ENCODE measurements at regions not wholly inside any gene's neighbourhood (a gene's known extent, or its start where the extent isn't known, plus 50 kb on each side); places are given as distances from the start of the nearest gene placed in this dataset.

DNA sequence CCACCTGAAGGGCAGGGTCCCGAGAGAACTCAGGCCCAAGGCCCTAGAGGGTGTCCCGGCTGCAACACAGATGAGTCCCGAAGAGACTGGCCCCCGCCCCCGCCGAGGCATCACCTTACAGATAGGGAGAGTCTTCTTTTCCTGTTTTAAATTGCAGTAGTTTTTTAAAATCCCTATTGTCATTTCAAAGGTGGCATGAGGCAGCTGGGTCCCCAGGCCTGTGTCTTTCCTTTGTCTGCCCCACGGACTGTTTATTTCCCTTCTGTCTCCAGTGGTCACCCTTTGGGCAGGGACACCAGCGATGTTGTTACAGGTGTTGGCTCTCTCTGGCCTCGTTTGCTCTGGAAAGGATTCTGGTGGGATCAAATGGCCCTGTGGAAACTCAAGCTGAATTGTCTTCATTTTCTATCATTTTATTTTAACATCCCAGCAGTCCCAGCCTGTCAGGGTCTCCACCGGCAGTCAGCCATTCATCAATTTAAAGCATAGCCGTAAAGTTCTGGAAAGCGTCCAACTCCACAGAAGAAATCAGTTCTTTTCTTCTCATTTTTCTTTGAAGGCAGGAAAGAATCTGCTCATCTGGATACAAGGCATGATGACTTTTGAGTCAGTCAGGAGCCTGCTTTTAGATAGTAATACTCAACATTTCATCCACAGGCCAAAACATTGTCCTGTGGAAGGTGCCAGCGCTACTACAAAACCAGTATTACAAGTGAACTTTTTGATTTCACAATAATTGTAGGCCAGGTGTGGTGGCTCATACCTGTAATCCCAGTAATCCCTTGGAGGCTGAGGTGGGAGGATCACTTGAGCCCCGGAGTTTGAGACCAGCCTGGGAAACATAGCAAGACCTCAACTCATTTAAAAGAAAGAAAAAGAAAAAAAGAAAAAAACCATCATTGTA is 96.2 kb downstream of the HES1 start:
- H3K27ac ChIP-seq (ENCODE audit: poor library complexity, severe bottlenecking), result no peak overlapping the region
- DNase-seq (ENCODE audit: low spot score), result no peak
- H3K4me1 ChIP-seq (ENCODE audit: insufficient read depth, poor library complexity, severe bottlenecking), result peaks cover 4% of the 10 kb centered on the region
- TF ChIP-seq, protein P1, sequence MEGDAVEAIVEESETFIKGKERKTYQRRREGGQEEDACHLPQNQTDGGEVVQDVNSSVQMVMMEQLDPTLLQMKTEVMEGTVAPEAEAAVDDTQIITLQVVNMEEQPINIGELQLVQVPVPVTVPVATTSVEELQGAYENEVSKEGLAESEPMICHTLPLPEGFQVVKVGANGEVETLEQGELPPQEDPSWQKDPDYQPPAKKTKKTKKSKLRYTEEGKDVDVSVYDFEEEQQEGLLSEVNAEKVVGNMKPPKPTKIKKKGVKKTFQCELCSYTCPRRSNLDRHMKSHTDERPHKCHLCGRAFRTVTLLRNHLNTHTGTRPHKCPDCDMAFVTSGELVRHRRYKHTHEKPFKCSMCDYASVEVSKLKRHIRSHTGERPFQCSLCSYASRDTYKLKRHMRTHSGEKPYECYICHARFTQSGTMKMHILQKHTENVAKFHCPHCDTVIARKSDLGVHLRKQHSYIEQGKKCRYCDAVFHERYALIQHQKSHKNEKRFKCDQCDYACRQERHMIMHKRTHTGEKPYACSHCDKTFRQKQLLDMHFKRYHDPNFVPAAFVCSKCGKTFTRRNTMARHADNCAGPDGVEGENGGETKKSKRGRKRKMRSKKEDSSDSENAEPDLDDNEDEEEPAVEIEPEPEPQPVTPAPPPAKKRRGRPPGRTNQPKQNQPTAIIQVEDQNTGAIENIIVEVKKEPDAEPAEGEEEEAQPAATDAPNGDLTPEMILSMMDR (IDR thresholded peaks at IDR 0.05; ENCODE audit: poor library complexity, severe bottlenecking), result no peak
- ATAC-seq (ENCODE audit: low read depth), result peak; percentile 27; the same call in 1 of the 3 replicates
- H3K36me3 ChIP-seq (ENCODE audit: low read depth), result no peaks in the 10 kb centered on the region
- no peaks in the 10 kb centered on the region for H3K9me3 ChIP-seq (ENCODE audit: severe bottlenecking)
- no peak overlapping the region for H3K4me3 ChIP-seq (ENCODE audit: severe bottlenecking)
- no peaks in the 10 kb centered on the region for H3K27me3 ChIP-seq (ENCODE audit: insufficient read depth, poor library complexity, severe bottlenecking)

DNA sequence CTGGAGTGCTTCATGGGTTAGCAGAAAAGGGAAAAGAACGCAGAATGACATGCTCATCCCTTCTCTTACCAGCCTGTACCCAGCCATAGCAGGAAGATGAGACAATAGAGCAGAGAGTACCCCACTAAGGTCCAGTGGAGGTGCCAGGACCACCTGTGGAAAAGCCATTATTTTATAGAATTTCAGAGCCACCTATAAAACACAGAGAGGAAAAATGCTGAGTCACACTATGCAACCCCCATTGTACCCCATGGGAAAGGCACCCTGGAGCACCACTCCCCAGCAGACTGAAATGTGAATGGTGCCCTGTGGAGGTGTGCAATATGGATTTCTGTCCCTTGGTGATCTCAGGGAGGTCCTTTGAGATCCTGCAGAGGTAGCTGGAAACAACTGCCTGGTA is 97.2 kb downstream of the HES1 start:
- DNase-seq (ENCODE audit: low spot score), result no peak
- Histone ChIP-seq H3K27ac (ENCODE audit: poor library complexity, severe bottlenecking) (no peak overlapping the region), H3K27me3 (ENCODE audit: insufficient read depth, poor library complexity, severe bottlenecking) (no peaks in the 10 kb centered on the region), H3K4me1 (ENCODE audit: insufficient read depth, poor library complexity, severe bottlenecking) (peaks cover 4% of the 10 kb centered on the region), H3K36me3 (ENCODE audit: low read depth) (no peaks in the 10 kb centered on the region), H3K9me3 (ENCODE audit: severe bottlenecking) (no peaks in the 10 kb centered on the region), H3K4me3 (ENCODE audit: severe bottlenecking) (no peak overlapping the region)
- TF ChIP-seq, protein P1 (IDR thresholded peaks at IDR 0.05; ENCODE audit: poor library complexity, severe bottlenecking), result no peak
- ATAC-seq (ENCODE audit: low read depth), result no peak

DNA sequence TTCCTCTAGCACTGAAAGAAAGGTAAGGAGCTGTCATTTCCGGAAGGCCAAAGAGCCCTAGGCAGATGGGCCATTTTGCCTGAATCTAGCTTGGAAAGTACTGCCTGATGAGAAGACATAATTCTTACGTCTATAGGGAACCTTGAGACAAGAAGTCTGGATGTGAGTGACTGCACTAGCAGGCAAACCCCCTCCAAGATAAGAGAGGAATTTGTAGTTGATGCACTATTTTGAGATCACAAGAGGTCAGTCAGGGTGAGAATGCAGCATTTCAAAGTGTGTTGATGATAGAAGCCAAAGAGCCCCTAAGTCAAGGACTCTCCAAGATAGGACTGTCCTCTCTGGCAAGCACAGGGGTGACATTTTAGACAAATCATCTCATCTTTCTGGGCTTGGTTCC is 99.2 kb downstream of the HES1 start:
- DNase-seq (ENCODE audit: low spot score) (no peak), ATAC-seq (ENCODE audit: low read depth) (no peak)
- Histone ChIP-seq H3K27me3 (ENCODE audit: insufficient read depth, poor library complexity, severe bottlenecking) (no peaks in the 10 kb centered on the region), H3K27ac (ENCODE audit: poor library complexity, severe bottlenecking) (no peak overlapping the region), H3K9me3 (ENCODE audit: severe bottlenecking) (no peaks in the 10 kb centered on the region), H3K4me1 (ENCODE audit: insufficient read depth, poor library complexity, severe bottlenecking) (peaks cover 4% of the 10 kb centered on the region), H3K36me3 (ENCODE audit: low read depth) (no peaks in the 10 kb centered on the region), H3K4me3 (ENCODE audit: severe bottlenecking) (no peak overlapping the region)
- TF ChIP-seq, protein P1 (IDR thresholded peaks at IDR 0.05; ENCODE audit: poor library complexity, severe bottlenecking), result no peak

DNA sequence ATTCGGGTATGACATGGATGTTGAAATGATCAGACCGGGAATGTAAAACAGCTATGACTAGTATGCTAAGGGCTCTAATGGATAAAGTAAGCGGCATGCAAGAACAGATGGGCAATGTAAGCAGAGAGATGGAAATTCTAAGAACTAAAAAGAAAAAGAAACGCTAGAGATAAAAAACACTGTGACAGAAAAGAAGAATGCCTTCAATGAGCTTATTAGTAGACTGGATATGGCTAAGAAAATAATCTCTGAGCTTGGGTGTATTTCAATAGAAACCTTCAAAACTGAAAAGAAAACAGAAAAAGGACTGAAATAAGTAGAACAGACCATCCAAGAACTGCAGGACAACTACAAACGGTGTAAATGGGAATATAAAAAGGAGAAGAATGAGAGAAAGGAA is 101.2 kb downstream of the HES1 start:
- no peak overlapping the region for H3K27ac ChIP-seq (ENCODE audit: poor library complexity, severe bottlenecking)
- TF ChIP-seq, protein P1 (IDR thresholded peaks at IDR 0.05; ENCODE audit: poor library complexity, severe bottlenecking), result no peak
- no peaks in the 10 kb centered on the region for H3K27me3 ChIP-seq (ENCODE audit: insufficient read depth, poor library complexity, severe bottlenecking)
- H3K4me1 ChIP-seq (ENCODE audit: insufficient read depth, poor library complexity, severe bottlenecking), result peaks cover 4% of the 10 kb centered on the region
- H3K36me3 ChIP-seq (ENCODE audit: low read depth), result no peaks in the 10 kb centered on the region
- H3K9me3 ChIP-seq (ENCODE audit: severe bottlenecking), result no peaks in the 10 kb centered on the region
- DNase-seq (ENCODE audit: low spot score) (no peak), ATAC-seq (ENCODE audit: low read depth) (no peak)
- H3K4me3 ChIP-seq (ENCODE audit: severe bottlenecking), result no peak overlapping the region

DNA sequence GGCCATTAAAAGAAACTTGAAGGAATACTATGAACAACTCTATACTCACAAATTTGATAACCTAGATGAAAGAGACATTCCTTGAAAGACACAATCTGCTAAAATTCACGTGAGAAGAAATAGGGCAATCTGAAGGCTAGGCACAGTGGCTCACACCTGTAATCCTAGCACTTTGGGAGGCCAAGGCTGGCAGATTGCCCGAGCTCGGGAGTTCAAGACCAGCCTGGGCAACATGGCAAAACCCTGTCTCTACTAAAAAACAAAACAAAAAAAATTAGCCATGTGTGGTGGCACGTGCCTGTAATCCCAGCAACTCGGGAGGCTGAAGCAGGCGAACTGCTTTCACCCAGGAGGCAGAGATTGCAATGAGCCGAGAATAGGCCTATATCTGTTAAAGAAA is 104.8 kb downstream of the HES1 start:
- H3K4me1 ChIP-seq (ENCODE audit: insufficient read depth, poor library complexity, severe bottlenecking), result no peaks in the 10 kb centered on the region
- no peak for ATAC-seq (ENCODE audit: low read depth)
- H3K36me3 ChIP-seq (ENCODE audit: low read depth), result no peaks in the 10 kb centered on the region
- no peaks in the 10 kb centered on the region for H3K27me3 ChIP-seq (ENCODE audit: insufficient read depth, poor library complexity, severe bottlenecking)
- TF ChIP-seq, protein P1 (IDR thresholded peaks at IDR 0.05; ENCODE audit: poor library complexity, severe bottlenecking), result no peak
- DNase-seq (ENCODE audit: low spot score), result no peak
- no peaks in the 10 kb centered on the region for H3K9me3 ChIP-seq (ENCODE audit: severe bottlenecking)
- H3K27ac ChIP-seq (ENCODE audit: poor library complexity, severe bottlenecking), result no peak overlapping the region
- no peak overlapping the region for H3K4me3 ChIP-seq (ENCODE audit: severe bottlenecking)
